B cell (primary cell): ENCODE measurements at regions not wholly inside any gene's neighbourhood (a gene's known extent, or its start where the extent isn't known, plus 50 kb on each side); places are given as distances from the start of the nearest gene placed in this dataset.

Source experiments
- CTCF ChIP-seq: fragments of 200-600 bp; IDR thresholded peaks from one replicate; pipeline ENCODE4 v1.8.0; 2022; ENCODE audit warnings: antibody characterized with exemption, mild to moderate bottlenecking
- EZH2 ChIP-seq: IDR thresholded peaks from 2 replicates; pipeline ENCODE4 v1.6.1; 2012; ENCODE audit warnings: borderline replicate concordance, low read depth, mild to moderate bottlenecking, moderate library complexity, low read length; ENCODE audit not compliant: insufficient read depth, poor library complexity, severe bottlenecking

DNA sequence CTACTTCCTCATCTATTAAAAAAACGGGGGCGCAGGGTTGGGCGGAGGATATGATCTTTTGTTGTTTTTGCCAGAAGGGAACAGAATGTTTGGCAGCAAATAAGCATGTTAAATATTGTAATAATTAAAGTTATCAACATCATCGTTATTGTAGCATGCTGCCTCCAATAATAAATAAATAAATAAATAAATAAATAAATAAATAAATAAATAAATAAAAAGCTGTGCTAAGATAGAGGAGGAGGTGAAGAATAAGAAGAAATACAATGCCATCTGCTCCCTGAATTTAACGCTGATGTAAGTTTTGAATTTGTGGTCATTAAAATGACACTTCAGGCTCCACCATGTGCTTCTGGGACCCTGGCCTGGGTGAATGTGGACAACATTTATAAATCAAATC is 508.0 kb upstream of the TNC start:
- TF ChIP-seq CTCF (no peak), EZH2 (no peak)
